ENCODE measurements at regions not wholly inside any gene's neighbourhood (a gene's known extent, or its start where the extent isn't known, plus 50 kb on each side); places are given as distances from the start of the nearest gene placed in this dataset.

GRCh38 chr4:165780735-165781134 lies 92.3 kb upstream of the TLL1 start:
- Histone ChIP-seq H3K36me3 (ENCODE audit: control insufficient read depth in 4 of 4, insufficient read depth in 3 of 4, low read depth in 1 of 4, low read length in 3 of 4) (no peaks in the 10 kb centered on the region), H3K27ac (ENCODE audit: low read depth in 1 of 2, low read length in 2 of 2) (no peak overlapping the region), H3K9me3 (ENCODE audit: control insufficient read depth in 4 of 4, low read length in 3 of 4) (no peaks in the 10 kb centered on the region), H3K4me1 (ENCODE audit: control insufficient read depth in 4 of 4, insufficient read depth in 4 of 4, low read length in 3 of 4) (no peaks in the 10 kb centered on the region), H3K4me3 (ENCODE audit: low read depth in 1 of 3, low read length in 3 of 3) (no peak overlapping the region), H3K9ac (ENCODE audit: low read depth in 1 of 2, low read length in 2 of 2) (no peak overlapping the region), H3K27me3 (ENCODE audit: control insufficient read depth in 4 of 4, insufficient read depth in 4 of 4, low read length in 3 of 4) (no peaks in the 10 kb centered on the region)
- 43% methylated on average over 1 of the region's 1 CpG for WGBS
- DNase-seq (ENCODE audit: low spot score) = no peak
- TF ChIP-seq FOXA2 (IDR thresholded peaks at IDR 0.05) (no peak), RAD21 (IDR thresholded peaks at IDR 0.05) (no peak), MAX (IDR thresholded peaks at IDR 0.05) (no peak), EGR1 (IDR thresholded peaks at IDR 0.05; ENCODE audit: low read depth in 2 of 2) (no peak), RXRA (IDR thresholded peaks at IDR 0.05) (no peak), HNF4G (IDR thresholded peaks at IDR 0.05) (no peak), GABPA (IDR thresholded peaks at IDR 0.05 in 1 of 2, conservative IDR thresholded peaks at IDR 0.05 in 1 of 2) (no peak), JUND (IDR thresholded peaks at IDR 0.05) (no peak), ATF3 (IDR thresholded peaks at IDR 0.05) (no peak), HNF4A (conservative IDR thresholded peaks at IDR 0.05) (no peak)
- TF ChIP-seq, protein P1, sequence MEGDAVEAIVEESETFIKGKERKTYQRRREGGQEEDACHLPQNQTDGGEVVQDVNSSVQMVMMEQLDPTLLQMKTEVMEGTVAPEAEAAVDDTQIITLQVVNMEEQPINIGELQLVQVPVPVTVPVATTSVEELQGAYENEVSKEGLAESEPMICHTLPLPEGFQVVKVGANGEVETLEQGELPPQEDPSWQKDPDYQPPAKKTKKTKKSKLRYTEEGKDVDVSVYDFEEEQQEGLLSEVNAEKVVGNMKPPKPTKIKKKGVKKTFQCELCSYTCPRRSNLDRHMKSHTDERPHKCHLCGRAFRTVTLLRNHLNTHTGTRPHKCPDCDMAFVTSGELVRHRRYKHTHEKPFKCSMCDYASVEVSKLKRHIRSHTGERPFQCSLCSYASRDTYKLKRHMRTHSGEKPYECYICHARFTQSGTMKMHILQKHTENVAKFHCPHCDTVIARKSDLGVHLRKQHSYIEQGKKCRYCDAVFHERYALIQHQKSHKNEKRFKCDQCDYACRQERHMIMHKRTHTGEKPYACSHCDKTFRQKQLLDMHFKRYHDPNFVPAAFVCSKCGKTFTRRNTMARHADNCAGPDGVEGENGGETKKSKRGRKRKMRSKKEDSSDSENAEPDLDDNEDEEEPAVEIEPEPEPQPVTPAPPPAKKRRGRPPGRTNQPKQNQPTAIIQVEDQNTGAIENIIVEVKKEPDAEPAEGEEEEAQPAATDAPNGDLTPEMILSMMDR (IDR thresholded peaks at IDR 0.05; ENCODE audit: low read depth, low read length, missing input control) = no peak

DNA sequence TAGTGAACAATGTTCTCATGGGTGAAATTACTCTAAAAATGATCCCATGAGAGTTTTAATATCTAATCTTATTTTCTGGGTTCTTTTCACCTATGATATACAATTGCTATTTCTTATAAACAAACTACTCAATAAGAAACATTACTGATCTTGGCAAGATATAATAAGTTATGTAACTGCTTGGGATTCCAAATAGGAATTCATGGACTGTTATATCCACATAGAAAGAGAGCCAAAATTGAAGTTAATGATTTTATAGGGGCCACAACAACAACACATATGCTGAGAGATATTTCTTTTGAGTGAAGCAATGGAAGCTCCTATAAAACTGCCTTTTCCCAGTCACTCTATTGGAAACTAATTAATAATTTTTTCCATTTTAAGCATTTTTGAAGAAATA lies 90.4 kb upstream of the TLL1 start:
- no peak for TF ChIP-seq JUND (IDR thresholded peaks at IDR 0.05)
- TF ChIP-seq RAD21 (IDR thresholded peaks at IDR 0.05) = no peak
- TF ChIP-seq, protein P2, sequence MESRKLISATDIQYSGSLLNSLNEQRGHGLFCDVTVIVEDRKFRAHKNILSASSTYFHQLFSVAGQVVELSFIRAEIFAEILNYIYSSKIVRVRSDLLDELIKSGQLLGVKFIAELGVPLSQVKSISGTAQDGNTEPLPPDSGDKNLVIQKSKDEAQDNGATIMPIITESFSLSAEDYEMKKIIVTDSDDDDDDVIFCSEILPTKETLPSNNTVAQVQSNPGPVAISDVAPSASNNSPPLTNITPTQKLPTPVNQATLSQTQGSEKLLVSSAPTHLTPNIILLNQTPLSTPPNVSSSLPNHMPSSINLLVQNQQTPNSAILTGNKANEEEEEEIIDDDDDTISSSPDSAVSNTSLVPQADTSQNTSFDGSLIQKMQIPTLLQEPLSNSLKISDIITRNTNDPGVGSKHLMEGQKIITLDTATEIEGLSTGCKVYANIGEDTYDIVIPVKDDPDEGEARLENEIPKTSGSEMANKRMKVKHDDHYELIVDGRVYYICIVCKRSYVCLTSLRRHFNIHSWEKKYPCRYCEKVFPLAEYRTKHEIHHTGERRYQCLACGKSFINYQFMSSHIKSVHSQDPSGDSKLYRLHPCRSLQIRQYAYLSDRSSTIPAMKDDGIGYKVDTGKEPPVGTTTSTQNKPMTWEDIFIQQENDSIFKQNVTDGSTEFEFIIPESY (IDR thresholded peaks at IDR 0.05) = no peak
- TF ChIP-seq FOXA1 (IDR thresholded peaks at IDR 0.05) = no peak
- no peak for TF ChIP-seq REST (IDR thresholded peaks at IDR 0.05)
- no peak for TF ChIP-seq HNF4G (IDR thresholded peaks at IDR 0.05)
- TF ChIP-seq EGR1 (IDR thresholded peaks at IDR 0.05; ENCODE audit: low read depth in 2 of 2) = no peak
- TF ChIP-seq ATF3 (IDR thresholded peaks at IDR 0.05) = no peak
- no peak for TF ChIP-seq TAF1 (conservative IDR thresholded peaks at IDR 0.05)
- no peak for TF ChIP-seq RXRA (IDR thresholded peaks at IDR 0.05)
- TF ChIP-seq MAX (IDR thresholded peaks at IDR 0.05) = no peak
- no peak for TF ChIP-seq GABPA (IDR thresholded peaks at IDR 0.05 in 1 of 2, conservative IDR thresholded peaks at IDR 0.05 in 1 of 2)
- no peak for TF ChIP-seq YY1 (IDR thresholded peaks at IDR 0.05)
- TF ChIP-seq NR2F2 (IDR thresholded peaks at IDR 0.05) = no peak
- no peak for TF ChIP-seq SP1 (IDR thresholded peaks at IDR 0.05)
- TF ChIP-seq FOXA2 (IDR thresholded peaks at IDR 0.05) = no peak
- TF ChIP-seq HNF4A (conservative IDR thresholded peaks at IDR 0.05) = no peak
- no peaks in the 10 kb centered on the region for H3K27me3 ChIP-seq (ENCODE audit: control insufficient read depth in 4 of 4, insufficient read depth in 4 of 4, low read length in 3 of 4)
- no peak for DNase-seq (ENCODE audit: low spot score)
- H3K27ac ChIP-seq (ENCODE audit: low read depth in 1 of 2, low read length in 2 of 2) = no peak overlapping the region
- no peaks in the 10 kb centered on the region for H3K9me3 ChIP-seq (ENCODE audit: control insufficient read depth in 4 of 4, low read length in 3 of 4)
- no peaks in the 10 kb centered on the region for H3K4me1 ChIP-seq (ENCODE audit: control insufficient read depth in 4 of 4, insufficient read depth in 4 of 4, low read length in 3 of 4)
- no peaks in the 10 kb centered on the region for H3K36me3 ChIP-seq (ENCODE audit: control insufficient read depth in 4 of 4, insufficient read depth in 3 of 4, low read depth in 1 of 4, low read length in 3 of 4)
- no peak overlapping the region for H3K9ac ChIP-seq (ENCODE audit: low read depth in 1 of 2, low read length in 2 of 2)
- H3K4me3 ChIP-seq (ENCODE audit: low read depth in 1 of 3, low read length in 3 of 3) = no peak overlapping the region
